ENCODE measurements at regions not wholly inside any gene's neighbourhood (a gene's known extent, or its start where the extent isn't known, plus 50 kb on each side); places are given as distances from the start of the nearest gene placed in this dataset.
"Not testable (repeated sequence)": the region's sequence is repeated elsewhere in the genome, so short reads cannot be mapped to it uniquely, and the experiment has no call there.

GRCh38 chr13:30816736-30817135 lies 81.4 kb downstream of the ALOX5AP start:
- DNase-seq = peak; percentile 36

- no peak for DNase-seq
Measured at GRCh38 chr13:30818323-30818960, 83.1 kb downstream of the ALOX5AP start.

- no peak for DNase-seq
Measured at GRCh38 chr13:30819136-30819888, 84.0 kb downstream of the ALOX5AP start.

- no peak for DNase-seq
Measured at GRCh38 chr13:30821421-30821820, 84.7 kb upstream of the MEDAG start.

GRCh38 chr13:30824651-30825050 lies 81.4 kb upstream of the MEDAG start:
- no peak for DNase-seq

GRCh38 chr13:30826911-30827577 lies 79.0 kb upstream of the MEDAG start:
- DNase-seq = no peak

GRCh38 chr13:30827578-30827925 lies 78.5 kb upstream of the MEDAG start:
- DNase-seq = no peak

GRCh38 chr13:30829145-30829832 lies 76.8 kb upstream of the MEDAG start:
- no peak for DNase-seq

GRCh38 chr13:30829833-30830637 lies 76.0 kb upstream of the MEDAG start:
- DNase-seq = no peak

GRCh38 chr13:30830638-30830965 lies 75.5 kb upstream of the MEDAG start:
- no peak for DNase-seq

- no peak for DNase-seq
Measured at GRCh38 chr13:30831515-30831914, 74.6 kb upstream of the MEDAG start.

GRCh38 chr13:30832377-30832776 lies 73.7 kb upstream of the MEDAG start:
- no peak for DNase-seq

GRCh38 chr13:30832845-30833332 lies 73.2 kb upstream of the MEDAG start:
- DNase-seq = peak; percentile 77

- DNase-seq = no peak
Measured at GRCh38 chr13:30835442-30835841, 70.6 kb upstream of the MEDAG start.

- no peak for DNase-seq
Measured at GRCh38 chr13:30837227-30838159, 68.6 kb upstream of the MEDAG start.

- DNase-seq = not testable (repeated sequence)
Measured at GRCh38 chr13:30839636-30840035, 66.4 kb upstream of the MEDAG start.

GRCh38 chr13:30840515-30840914 lies 65.6 kb upstream of the MEDAG start:
- no peak for DNase-seq

GRCh38 chr13:30841154-30841553 lies 64.9 kb upstream of the MEDAG start:
- DNase-seq = no peak

- DNase-seq = no peak
Measured at GRCh38 chr13:30843548-30843947, 62.5 kb upstream of the MEDAG start.

- no peak for DNase-seq
Measured at GRCh38 chr13:30844548-30845296, 61.3 kb upstream of the MEDAG start.
